Epithelial cell of proximal tubule (primary cell): ENCODE measurements at regions not wholly inside any gene's neighbourhood (a gene's known extent, or its start where the extent isn't known, plus 50 kb on each side); places are given as distances from the start of the nearest gene placed in this dataset.
A peak's percentile ranks its signal among the peaks of the same experiment; 100 is the strongest.

Experiments used
- DNase-seq: peaks from one replicate; pipeline ENCODE4 v3.0.0-alpha.2; 2011; ENCODE audit warnings: low read depth
- H3K4me3 ChIP-seq: 2 replicates; pipeline ENCODE4 v1.5.1; 2011; ENCODE audit warnings: low read depth, mild to moderate bottlenecking, low read length
- TF ChIP-seq, protein P1 (sequence below): conservative IDR thresholded peaks from 2 replicates; pipeline ENCODE4 v1.5.1; 2012; ENCODE audit warnings: low read depth, mild to moderate bottlenecking, low read length

- DNase-seq: no peak
- TF ChIP-seq, protein P1, sequence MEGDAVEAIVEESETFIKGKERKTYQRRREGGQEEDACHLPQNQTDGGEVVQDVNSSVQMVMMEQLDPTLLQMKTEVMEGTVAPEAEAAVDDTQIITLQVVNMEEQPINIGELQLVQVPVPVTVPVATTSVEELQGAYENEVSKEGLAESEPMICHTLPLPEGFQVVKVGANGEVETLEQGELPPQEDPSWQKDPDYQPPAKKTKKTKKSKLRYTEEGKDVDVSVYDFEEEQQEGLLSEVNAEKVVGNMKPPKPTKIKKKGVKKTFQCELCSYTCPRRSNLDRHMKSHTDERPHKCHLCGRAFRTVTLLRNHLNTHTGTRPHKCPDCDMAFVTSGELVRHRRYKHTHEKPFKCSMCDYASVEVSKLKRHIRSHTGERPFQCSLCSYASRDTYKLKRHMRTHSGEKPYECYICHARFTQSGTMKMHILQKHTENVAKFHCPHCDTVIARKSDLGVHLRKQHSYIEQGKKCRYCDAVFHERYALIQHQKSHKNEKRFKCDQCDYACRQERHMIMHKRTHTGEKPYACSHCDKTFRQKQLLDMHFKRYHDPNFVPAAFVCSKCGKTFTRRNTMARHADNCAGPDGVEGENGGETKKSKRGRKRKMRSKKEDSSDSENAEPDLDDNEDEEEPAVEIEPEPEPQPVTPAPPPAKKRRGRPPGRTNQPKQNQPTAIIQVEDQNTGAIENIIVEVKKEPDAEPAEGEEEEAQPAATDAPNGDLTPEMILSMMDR: no peak
- no peak overlapping the region for H3K4me3 ChIP-seq
These were observed 322.6 kb upstream of the AJAP1 start for GRCh38 chr1:4331767-4332163.

DNA sequence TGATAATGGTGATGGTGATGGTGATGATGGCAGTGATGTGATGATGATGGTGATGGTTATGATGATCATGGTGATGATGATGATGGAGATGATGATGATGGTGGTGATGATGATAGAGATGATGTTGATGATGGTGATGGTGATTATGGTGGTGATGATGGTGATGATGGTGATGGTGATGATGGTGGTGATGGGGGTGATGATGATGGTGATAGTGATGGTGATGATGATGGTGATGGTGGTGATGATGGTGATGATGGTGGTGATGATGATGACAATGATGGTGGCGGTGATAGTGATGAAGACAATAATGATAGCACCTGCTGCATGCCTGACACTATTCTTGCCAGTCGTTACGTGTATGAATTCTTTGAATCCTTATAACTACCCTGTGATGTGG lies 317.9 kb upstream of the AJAP1 start:
- no peak for DNase-seq
- no peak overlapping the region for H3K4me3 ChIP-seq
- TF ChIP-seq, protein P1: no peak

- TF ChIP-seq, protein P1: no peak
- no peak overlapping the region for H3K4me3 ChIP-seq
- no peak for DNase-seq
These were observed 313.0 kb upstream of the AJAP1 start for GRCh38 chr1:4341421-4341820.

DNA sequence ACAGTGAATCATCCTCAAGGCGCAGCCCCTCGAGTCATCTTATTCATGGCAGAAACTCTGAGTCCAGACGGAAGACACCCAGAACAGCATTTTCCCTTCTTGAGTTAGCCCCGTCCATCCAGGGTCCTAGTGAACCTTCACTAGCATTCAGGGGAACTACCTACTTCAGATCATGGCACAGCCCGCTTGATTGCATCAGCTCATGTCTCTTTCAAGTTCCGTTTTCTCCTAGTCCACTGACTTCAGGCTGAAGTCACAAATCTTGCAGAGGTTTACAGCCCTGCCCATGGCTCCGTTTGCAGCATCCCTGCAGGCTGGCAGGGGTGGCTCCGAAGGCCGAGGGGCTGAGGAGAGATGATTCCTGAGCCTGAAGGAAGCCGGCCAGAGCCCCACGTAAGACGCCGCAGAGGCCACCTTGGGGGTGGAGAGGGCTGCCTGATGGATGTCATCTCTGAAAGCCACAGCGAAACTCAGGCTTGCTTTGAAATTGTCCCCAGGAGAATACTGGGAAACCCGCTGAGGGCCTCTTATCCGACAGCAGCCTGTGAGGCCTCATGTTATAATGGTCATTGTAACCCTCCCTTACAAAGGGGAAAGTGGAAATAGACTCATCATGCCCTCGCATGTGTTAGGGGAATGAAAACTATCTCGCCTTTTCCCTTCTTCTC lies 310.2 kb upstream of the AJAP1 start:
- no peak overlapping the region for H3K4me3 ChIP-seq
- TF ChIP-seq, protein P1: no peak
- no peak for DNase-seq

DNA sequence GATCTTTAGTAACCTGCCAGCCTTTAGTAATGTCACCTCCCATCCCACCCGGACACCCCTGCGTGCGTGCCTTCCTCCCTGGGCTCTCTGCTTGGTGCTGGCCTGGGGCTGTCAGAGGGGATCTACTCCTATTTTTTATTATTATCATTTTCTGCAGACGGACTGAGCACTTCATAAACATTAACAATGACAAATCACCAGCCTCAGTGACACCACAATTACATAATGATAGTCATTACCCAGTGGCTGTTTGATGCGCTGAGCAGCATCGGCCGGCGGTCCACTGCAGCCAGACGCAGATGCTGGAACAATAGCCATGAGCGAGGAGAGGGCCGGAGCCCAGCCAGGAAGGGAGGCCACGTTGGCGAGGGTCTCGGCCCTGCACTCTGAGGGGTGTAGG lies 309.3 kb upstream of the AJAP1 start:
- TF ChIP-seq, protein P1: no peak
- H3K4me3 ChIP-seq: no peak overlapping the region
- no peak for DNase-seq

GRCh38 chr1:4346131-4346530 lies 308.3 kb upstream of the AJAP1 start:
- DNase-seq: peak; percentile 12
- no peak overlapping the region for H3K4me3 ChIP-seq
- TF ChIP-seq, protein P1: no peak

DNA sequence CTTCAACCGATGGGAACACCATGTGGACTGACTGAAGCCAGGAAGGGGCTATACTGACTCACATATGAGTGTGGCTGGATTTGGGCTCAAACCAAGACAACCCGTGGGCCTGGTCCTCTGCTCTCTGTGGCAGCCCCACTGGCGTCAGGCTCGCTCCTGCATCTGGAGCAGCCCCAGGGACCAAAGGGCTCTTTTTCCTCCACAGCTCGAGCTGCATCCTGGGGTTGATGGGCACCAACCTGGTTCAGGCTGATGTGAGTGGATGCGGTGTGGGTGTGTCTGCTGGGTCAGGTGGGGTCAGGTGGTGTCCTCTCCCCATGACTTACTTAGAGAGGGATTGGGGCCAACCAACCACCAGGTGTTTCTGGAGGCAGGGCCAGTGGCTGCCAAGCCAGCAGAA lies 303.0 kb upstream of the AJAP1 start:
- no peak for DNase-seq
- H3K4me3 ChIP-seq: no peak overlapping the region
- TF ChIP-seq, protein P1: no peak
